HCT116 (cell line): ENCODE measurements at regions not wholly inside any gene's neighbourhood (a gene's known extent, or its start where the extent isn't known, plus 50 kb on each side); places are given as distances from the start of the nearest gene placed in this dataset.

Experiments
- CTCF ChIP-seq, 3 experiments: fragments of 200-600 bp in 1 of 3; sonication (generic) in 1 of 3; IDR thresholded peaks in 2 of 3; conservative IDR thresholded peaks in 1 of 3; 2 replicates each; pipeline ENCODE4 v1.5.1; 2012 to 2017; ENCODE audit warnings: low read depth in 2 of 3, low read length in 2 of 3, antibody characterized with exemption in 1 of 3, borderline replicate concordance in 1 of 3, control low read depth in 1 of 3, mild to moderate bottlenecking in 1 of 3, mixed read lengths in 1 of 3, mixed run types in 1 of 3, moderate library complexity in 1 of 3; ENCODE audit not compliant: insufficient read depth in 1 of 3
- EZH2phosphoT487 ChIP-seq: fragments of 200-600 bp; IDR thresholded peaks from 2 replicates; pipeline ENCODE4 v1.6.1; 2018; ENCODE audit warnings: antibody characterized with exemption, borderline replicate concordance
- POLR2AphosphoS5 ChIP-seq: IDR thresholded peaks from 2 replicates; pipeline ENCODE4 v1.6.1; 2011; ENCODE audit warnings: mild to moderate bottlenecking, low read depth, low read length, moderate library complexity
- ZFX ChIP-seq: fragments of 450-650 bp; IDR thresholded peaks from 2 replicates; pipeline ENCODE4 v1.6.1; 2017

DNA sequence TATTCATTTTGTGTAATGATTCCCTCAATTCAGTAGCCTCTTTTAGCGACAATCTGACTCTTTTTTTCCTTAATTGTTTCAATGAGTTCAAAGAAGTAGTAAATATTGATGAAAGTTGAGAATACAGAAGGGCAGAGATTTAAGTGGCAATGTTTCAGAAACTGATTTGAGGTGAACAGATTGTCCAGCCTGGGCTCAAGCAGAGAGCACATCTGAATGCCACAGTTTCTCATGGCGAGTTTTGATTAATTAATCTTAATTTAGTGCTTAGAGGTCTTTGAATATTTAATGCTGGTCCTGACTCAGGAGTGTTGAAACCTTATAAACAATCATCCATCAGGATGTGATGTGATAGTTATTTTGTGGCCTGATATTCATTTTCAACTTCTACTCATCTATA is 890.7 kb upstream of the SLITRK6 start:
- no peak for TF ChIP-seq POLR2AphosphoS5
- no peak for TF ChIP-seq CTCF (IDR thresholded peaks at IDR 0.05 in 2 of 3, conservative IDR thresholded peaks at IDR 0.05 in 1 of 3; ENCODE audit: borderline replicate concordance in 1 of 3, insufficient read depth in 1 of 3, low read depth in 2 of 3, low read length in 2 of 3)
- no peak for TF ChIP-seq EZH2phosphoT487
- no peak for TF ChIP-seq ZFX
